ENCODE measurements at regions not wholly inside any gene's neighbourhood (a gene's known extent, or its start where the extent isn't known, plus 50 kb on each side); places are given as distances from the start of the nearest gene placed in this dataset.

GRCh38 chr3:95673215-95673614 is 1141.2 kb upstream of the EPHA6 start (continued):
- no peak for TF ChIP-seq RBM25 (IDR thresholded peaks at IDR 0.05; ENCODE audit: low read depth, low read length, severe bottlenecking)
- no peak for TF ChIP-seq ZEB2 (IDR thresholded peaks at IDR 0.05)
- no peak for TF ChIP-seq ZNF668 (CRISPR knock-in tag; IDR thresholded peaks at IDR 0.05)
- no peak for TF ChIP-seq IRF2 (CRISPR knock-in tag; IDR thresholded peaks at IDR 0.05)
- TF ChIP-seq, protein P1, sequence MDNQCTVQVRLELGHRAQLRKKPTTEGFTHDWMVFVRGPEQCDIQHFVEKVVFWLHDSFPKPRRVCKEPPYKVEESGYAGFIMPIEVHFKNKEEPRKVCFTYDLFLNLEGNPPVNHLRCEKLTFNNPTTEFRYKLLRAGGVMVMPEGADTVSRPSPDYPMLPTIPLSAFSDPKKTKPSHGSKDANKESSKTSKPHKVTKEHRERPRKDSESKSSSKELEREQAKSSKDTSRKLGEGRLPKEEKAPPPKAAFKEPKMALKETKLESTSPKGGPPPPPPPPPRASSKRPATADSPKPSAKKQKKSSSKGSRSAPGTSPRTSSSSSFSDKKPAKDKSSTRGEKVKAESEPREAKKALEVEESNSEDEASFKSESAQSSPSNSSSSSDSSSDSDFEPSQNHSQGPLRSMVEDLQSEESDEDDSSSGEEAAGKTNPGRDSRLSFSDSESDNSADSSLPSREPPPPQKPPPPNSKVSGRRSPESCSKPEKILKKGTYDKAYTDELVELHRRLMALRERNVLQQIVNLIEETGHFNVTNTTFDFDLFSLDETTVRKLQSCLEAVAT (IDR thresholded peaks at IDR 0.05): no peak
- TF ChIP-seq ZNF830 (CRISPR knock-in tag; IDR thresholded peaks at IDR 0.05): no peak
- TF ChIP-seq NRF1 (conservative IDR thresholded peaks at IDR 0.05 in 1 of 2, IDR thresholded peaks at IDR 0.05 in 1 of 2): no peak

GRCh38 chr3:95705786-95706418 is 1108.5 kb upstream of the EPHA6 start:
- BruUV-seq (replicated peaks): no TSS peak
- DNase-seq (ENCODE audit: extremely low read depth in 1 of 4, low spot score in 3 of 4) (no peak), ATAC-seq (no peak), FAIRE-seq (no peak)
- Histone ChIP-seq H3K36me3 (ENCODE audit: control insufficient read depth, insufficient read depth, low read length) (no peaks in the 10 kb centered on the region), H3K9me1 (ENCODE audit: control insufficient read depth, insufficient read depth, low read length) (no peaks in the 10 kb centered on the region), H2AFZ (ENCODE audit: low read depth, low read length) (no peak overlapping the region), H3K4me2 (ENCODE audit: insufficient read depth, low read length) (no peak overlapping the region), H3K4me3 (no peak overlapping the region), H3K27me3 (ENCODE audit: control insufficient read depth in 2 of 2, insufficient read depth in 2 of 2, low read length in 2 of 2) (no peaks in the 10 kb centered on the region), H3K4me1 (replicated peaks in 1 of 2; ENCODE audit: control insufficient read depth in 2 of 2, insufficient read depth in 2 of 2, low read length in 2 of 2) (no peaks in the 10 kb centered on the region), H3K9me3 (replicated peaks; ENCODE audit: control insufficient read depth, insufficient read depth, low read depth, low read length) (no peaks in the 10 kb centered on the region), H3K9ac (ENCODE audit: insufficient read depth in 1 of 2, low read depth in 2 of 2, low read length in 2 of 2) (no peak overlapping the region), H4K20me1 (replicated peaks; ENCODE audit: control insufficient read depth, insufficient read depth, low read length) (no peaks in the 10 kb centered on the region), H3K27ac (ENCODE audit: extremely low read depth, low read depth, low read length) (no peak overlapping the region), H3K79me2 (ENCODE audit: control insufficient read depth, insufficient read depth, low read length) (no peaks in the 10 kb centered on the region)
- 3% methylated on average over 9 of the region's 9 CpGs for WGBS (ENCODE audit: insufficient coverage, low coverage, missing lambda C conversion rate)
- TF ChIP-seq, protein P2, sequence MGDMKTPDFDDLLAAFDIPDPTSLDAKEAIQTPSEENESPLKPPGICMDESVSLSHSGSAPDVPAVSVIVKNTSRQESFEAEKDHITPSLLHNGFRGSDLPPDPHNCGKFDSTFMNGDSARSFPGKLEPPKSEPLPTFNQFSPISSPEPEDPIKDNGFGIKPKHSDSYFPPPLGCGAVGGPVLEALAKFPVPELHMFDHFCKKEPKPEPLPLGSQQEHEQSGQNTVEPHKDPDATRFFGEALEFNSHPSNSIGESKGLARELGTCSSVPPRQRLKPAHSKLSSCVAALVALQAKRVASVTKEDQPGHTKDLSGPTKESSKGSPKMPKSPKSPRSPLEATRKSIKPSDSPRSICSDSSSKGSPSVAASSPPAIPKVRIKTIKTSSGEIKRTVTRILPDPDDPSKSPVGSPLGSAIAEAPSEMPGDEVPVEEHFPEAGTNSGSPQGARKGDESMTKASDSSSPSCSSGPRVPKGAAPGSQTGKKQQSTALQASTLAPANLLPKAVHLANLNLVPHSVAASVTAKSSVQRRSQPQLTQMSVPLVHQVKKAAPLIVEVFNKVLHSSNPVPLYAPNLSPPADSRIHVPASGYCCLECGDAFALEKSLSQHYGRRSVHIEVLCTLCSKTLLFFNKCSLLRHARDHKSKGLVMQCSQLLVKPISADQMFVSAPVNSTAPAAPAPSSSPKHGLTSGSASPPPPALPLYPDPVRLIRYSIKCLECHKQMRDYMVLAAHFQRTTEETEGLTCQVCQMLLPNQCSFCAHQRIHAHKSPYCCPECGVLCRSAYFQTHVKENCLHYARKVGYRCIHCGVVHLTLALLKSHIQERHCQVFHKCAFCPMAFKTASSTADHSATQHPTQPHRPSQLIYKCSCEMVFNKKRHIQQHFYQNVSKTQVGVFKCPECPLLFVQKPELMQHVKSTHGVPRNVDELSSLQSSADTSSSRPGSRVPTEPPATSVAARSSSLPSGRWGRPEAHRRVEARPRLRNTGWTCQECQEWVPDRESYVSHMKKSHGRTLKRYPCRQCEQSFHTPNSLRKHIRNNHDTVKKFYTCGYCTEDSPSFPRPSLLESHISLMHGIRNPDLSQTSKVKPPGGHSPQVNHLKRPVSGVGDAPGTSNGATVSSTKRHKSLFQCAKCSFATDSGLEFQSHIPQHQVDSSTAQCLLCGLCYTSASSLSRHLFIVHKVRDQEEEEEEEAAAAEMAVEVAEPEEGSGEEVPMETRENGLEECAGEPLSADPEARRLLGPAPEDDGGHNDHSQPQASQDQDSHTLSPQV (IDR thresholded peaks at IDR 0.05): no peak
- TF ChIP-seq TRIM24 (IDR thresholded peaks at IDR 0.05) (no peak), ZBTB2 (IDR thresholded peaks at IDR 0.05) (no peak), TRIM28 (IDR thresholded peaks at IDR 0.05) (no peak), ZNF324 (CRISPR knock-in tag; IDR thresholded peaks at IDR 0.05) (no peak), ZNF311 (CRISPR knock-in tag; IDR thresholded peaks at IDR 0.05) (no peak), FOXA3 (CRISPR knock-in tag; conservative IDR thresholded peaks at IDR 0.05 in 1 of 2, IDR thresholded peaks at IDR 0.05 in 1 of 2) (no peak)
- ChIA-PET CTCF (ENCODE audit: low intra/inter-chr PET ratio) (no interaction called here), POLR2A (no interaction called here)
- in situ Hi-C loops (cut with MboI) (no loop called here), intact Hi-C loops (cut with micrococcal nuclease) (no loop called here)

All from K562 (cell line).